ENCODE measurements at regions not wholly inside any gene's neighbourhood (a gene's known extent, or its start where the extent isn't known, plus 50 kb on each side); places are given as distances from the start of the nearest gene placed in this dataset.

DNA sequence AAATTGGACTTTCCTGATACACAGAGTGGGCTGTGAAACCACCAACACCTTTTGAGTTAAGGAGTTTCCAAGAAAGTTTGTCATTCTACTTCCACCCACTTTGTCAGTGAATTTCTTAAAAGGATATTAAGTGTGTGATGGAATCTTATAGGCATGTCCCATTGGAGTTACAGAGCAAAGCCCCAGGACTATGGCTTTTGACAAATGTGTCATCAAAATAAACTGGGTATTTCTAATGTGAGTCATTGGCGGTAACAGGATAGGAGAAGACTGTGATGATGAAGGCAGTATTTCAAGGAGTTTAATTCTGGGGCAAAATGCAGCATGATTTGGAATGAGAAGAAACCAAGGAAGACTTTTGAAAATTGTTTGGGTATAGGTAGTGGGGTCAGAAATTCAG lies 1013.8 kb upstream of the EEF2KMT start:
- TF ChIP-seq, protein P1, sequence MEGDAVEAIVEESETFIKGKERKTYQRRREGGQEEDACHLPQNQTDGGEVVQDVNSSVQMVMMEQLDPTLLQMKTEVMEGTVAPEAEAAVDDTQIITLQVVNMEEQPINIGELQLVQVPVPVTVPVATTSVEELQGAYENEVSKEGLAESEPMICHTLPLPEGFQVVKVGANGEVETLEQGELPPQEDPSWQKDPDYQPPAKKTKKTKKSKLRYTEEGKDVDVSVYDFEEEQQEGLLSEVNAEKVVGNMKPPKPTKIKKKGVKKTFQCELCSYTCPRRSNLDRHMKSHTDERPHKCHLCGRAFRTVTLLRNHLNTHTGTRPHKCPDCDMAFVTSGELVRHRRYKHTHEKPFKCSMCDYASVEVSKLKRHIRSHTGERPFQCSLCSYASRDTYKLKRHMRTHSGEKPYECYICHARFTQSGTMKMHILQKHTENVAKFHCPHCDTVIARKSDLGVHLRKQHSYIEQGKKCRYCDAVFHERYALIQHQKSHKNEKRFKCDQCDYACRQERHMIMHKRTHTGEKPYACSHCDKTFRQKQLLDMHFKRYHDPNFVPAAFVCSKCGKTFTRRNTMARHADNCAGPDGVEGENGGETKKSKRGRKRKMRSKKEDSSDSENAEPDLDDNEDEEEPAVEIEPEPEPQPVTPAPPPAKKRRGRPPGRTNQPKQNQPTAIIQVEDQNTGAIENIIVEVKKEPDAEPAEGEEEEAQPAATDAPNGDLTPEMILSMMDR (IDR thresholded peaks at IDR 0.05; ENCODE audit: borderline replicate concordance, extremely low read depth, insufficient read depth), result no peak
- Histone ChIP-seq H3K4me1 (ENCODE audit: control insufficient read depth in 2 of 3, insufficient read depth in 2 of 3, low read depth in 1 of 3, low read length in 3 of 3) (no peaks in the 10 kb centered on the region), H3K36me3 (ENCODE audit: control insufficient read depth in 2 of 3, insufficient read depth in 3 of 3, low read length in 3 of 3) (no peaks in the 10 kb centered on the region), H3K9ac (ENCODE audit: low read length in 3 of 3) (no peak overlapping the region), H3K27ac (ENCODE audit: low read depth in 2 of 2, low read length in 2 of 2) (no peak overlapping the region), H3K27me3 (ENCODE audit: control insufficient read depth, insufficient read depth, low read length) (no peaks in the 10 kb centered on the region), H3K9me3 (ENCODE audit: control insufficient read depth in 2 of 3, insufficient read depth in 1 of 3, low read length in 3 of 3) (no peaks in the 10 kb centered on the region), H3K4me3 (ENCODE audit: low read length in 3 of 3) (no peak overlapping the region)
- intact Hi-C loops (cut with DNase I), result no loop called here
- no peak for DNase-seq
- FAIRE-seq, result no peak

DNA sequence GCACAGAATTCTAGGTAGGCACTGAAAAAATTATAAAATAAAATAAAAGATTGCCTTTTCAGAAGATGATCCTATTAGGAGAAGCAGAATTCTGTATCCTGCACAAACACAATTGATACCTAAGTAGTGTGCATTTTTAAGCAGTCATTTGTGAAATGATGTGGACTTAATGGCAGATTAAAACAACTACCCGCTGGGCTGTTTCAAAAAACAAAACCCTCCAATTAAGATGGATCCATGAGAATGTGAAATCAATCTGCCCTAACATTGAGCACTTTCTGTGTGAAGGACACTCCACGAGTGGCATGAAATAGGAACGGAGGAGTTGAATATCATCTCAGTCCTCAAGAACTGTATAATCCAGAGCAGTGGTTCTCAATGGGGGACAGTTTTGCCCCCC lies 1012.8 kb upstream of the EEF2KMT start:
- H3K9ac ChIP-seq (ENCODE audit: low read length in 3 of 3), result no peak overlapping the region

DNA sequence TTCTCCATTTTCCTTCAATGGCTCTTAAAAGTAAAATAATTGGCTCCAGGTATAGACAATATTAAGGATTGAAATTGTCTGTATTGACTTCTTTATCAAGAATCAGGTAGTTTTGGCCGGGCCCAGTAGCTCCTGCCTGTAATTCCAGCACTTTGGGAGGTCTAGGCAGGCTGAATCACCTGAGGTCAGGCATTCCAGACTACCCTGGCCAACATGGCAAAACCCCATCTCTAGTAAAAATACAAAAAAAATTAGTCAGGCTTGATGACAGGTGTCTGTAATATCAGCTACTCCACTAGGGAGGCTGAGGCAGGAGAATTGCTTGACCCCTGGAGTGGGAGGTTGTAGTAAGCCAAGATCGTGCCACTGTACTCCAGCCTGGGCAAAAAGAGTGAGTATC lies 1008.5 kb upstream of the EEF2KMT start:
- no peak overlapping the region for H3K4me3 ChIP-seq (ENCODE audit: low read length in 3 of 3)
- no peaks in the 10 kb centered on the region for H3K9me3 ChIP-seq (ENCODE audit: control insufficient read depth in 2 of 3, insufficient read depth in 1 of 3, low read length in 3 of 3)
- H3K27me3 ChIP-seq (ENCODE audit: control insufficient read depth, insufficient read depth, low read length), result no peaks in the 10 kb centered on the region
- intact Hi-C loops (cut with DNase I), result no loop called here
- no peak overlapping the region for H3K27ac ChIP-seq (ENCODE audit: low read depth in 2 of 2, low read length in 2 of 2)
- no peaks in the 10 kb centered on the region for H3K36me3 ChIP-seq (ENCODE audit: control insufficient read depth in 2 of 3, insufficient read depth in 3 of 3, low read length in 3 of 3)
- FAIRE-seq (no peak), DNase-seq (no peak)
- no peak overlapping the region for H3K9ac ChIP-seq (ENCODE audit: low read length in 3 of 3)
- no peaks in the 10 kb centered on the region for H3K4me1 ChIP-seq (ENCODE audit: control insufficient read depth in 2 of 3, insufficient read depth in 2 of 3, low read depth in 1 of 3, low read length in 3 of 3)
- TF ChIP-seq, protein P1 (IDR thresholded peaks at IDR 0.05; ENCODE audit: borderline replicate concordance, extremely low read depth, insufficient read depth), result no peak

More for the DNA sequence above, 1012.8 kb upstream of the EEF2KMT start:
- FAIRE-seq, result no peak
- TF ChIP-seq, protein P1 (IDR thresholded peaks at IDR 0.05; ENCODE audit: borderline replicate concordance, extremely low read depth, insufficient read depth), result no peak
- Histone ChIP-seq H3K36me3 (ENCODE audit: control insufficient read depth in 2 of 3, insufficient read depth in 3 of 3, low read length in 3 of 3) (no peaks in the 10 kb centered on the region), H3K27me3 (ENCODE audit: control insufficient read depth, insufficient read depth, low read length) (no peaks in the 10 kb centered on the region), H3K4me3 (ENCODE audit: low read length in 3 of 3) (no peak overlapping the region), H3K9me3 (ENCODE audit: control insufficient read depth in 2 of 3, insufficient read depth in 1 of 3, low read length in 3 of 3) (no peaks in the 10 kb centered on the region), H3K4me1 (ENCODE audit: control insufficient read depth in 2 of 3, insufficient read depth in 2 of 3, low read depth in 1 of 3, low read length in 3 of 3) (no peaks in the 10 kb centered on the region), H3K27ac (ENCODE audit: low read depth in 2 of 2, low read length in 2 of 2) (no peak overlapping the region)
- DNase-seq, result no peak
- intact Hi-C loops (cut with DNase I), result no loop called here

DNA sequence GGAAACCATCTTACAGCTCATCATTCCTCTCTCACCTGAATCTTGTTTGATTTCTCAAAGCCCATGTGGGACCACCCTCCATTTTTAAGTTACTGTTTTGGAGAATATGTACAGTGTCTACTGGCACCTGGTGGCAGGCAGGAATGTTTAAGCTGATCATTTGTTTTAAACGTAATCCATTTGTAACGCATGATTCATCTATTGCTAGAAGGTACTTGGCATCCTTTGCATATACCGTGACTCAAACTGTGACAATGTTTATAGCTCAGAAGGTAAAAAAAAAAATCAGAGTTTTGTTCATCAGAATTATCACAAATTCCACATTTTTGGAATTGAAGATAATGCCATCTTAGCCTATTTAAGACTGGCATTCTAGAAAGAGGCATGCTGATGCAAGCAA lies 1007.5 kb upstream of the EEF2KMT start:
- intact Hi-C loops (cut with DNase I), result no loop called here
- TF ChIP-seq, protein P1 (IDR thresholded peaks at IDR 0.05; ENCODE audit: borderline replicate concordance, extremely low read depth, insufficient read depth), result no peak
- Histone ChIP-seq H3K9ac (ENCODE audit: low read length in 3 of 3) (no peak overlapping the region), H3K4me3 (ENCODE audit: low read length in 3 of 3) (no peak overlapping the region), H3K36me3 (ENCODE audit: control insufficient read depth in 2 of 3, insufficient read depth in 3 of 3, low read length in 3 of 3) (no peaks in the 10 kb centered on the region), H3K27ac (ENCODE audit: low read depth in 2 of 2, low read length in 2 of 2) (no peak overlapping the region), H3K4me1 (ENCODE audit: control insufficient read depth in 2 of 3, insufficient read depth in 2 of 3, low read depth in 1 of 3, low read length in 3 of 3) (no peaks in the 10 kb centered on the region), H3K27me3 (ENCODE audit: control insufficient read depth, insufficient read depth, low read length) (no peaks in the 10 kb centered on the region), H3K9me3 (ENCODE audit: control insufficient read depth in 2 of 3, insufficient read depth in 1 of 3, low read length in 3 of 3) (no peaks in the 10 kb centered on the region)
- FAIRE-seq, result no peak
- no peak for DNase-seq
